GM18505 (cell line): ENCODE measurements at regions not wholly inside any gene's neighbourhood (a gene's known extent, or its start where the extent isn't known, plus 50 kb on each side); places are given as distances from the start of the nearest gene placed in this dataset.
A peak's percentile ranks its signal among the peaks of the same experiment; 100 is the strongest.

Experiments
- ATAC-seq: cut with Tn5 transposase; IDR thresholded peaks from one replicate; pipeline ENCODE4 v1.9.1; 2021; ENCODE audit not compliant: unreplicated experiment
- POLR2A ChIP-seq: IDR thresholded peaks from 4 replicates; pipeline ENCODE4 v1.6.1; 2011; ENCODE audit warnings: borderline replicate concordance; ENCODE audit not compliant: insufficient read depth, insufficient read length; ENCODE audit errors: extremely low read depth

- ATAC-seq, result no peak
- TF ChIP-seq POLR2A, result no peak
Measured at GRCh38 chr13:21826214-21827015, 155.5 kb downstream of the FGF9 start.

- no peak for TF ChIP-seq POLR2A
- ATAC-seq, result no peak
Measured at GRCh38 chr13:21831654-21832324, 160.9 kb downstream of the FGF9 start.

- no peak for TF ChIP-seq POLR2A
- ATAC-seq, result no peak
Measured at GRCh38 chr13:21833921-21834320, 163.0 kb downstream of the FGF9 start.

GRCh38 chr13:21834521-21834920, 163.6 kb downstream of the FGF9 start:
- TF ChIP-seq POLR2A, result no peak
- no peak for ATAC-seq

GRCh38 chr13:21837288-21837687, 166.4 kb downstream of the FGF9 start:
- no peak for ATAC-seq
- no peak for TF ChIP-seq POLR2A

GRCh38 chr13:21837841-21838551, 167.1 kb downstream of the FGF9 start:
- no peak for TF ChIP-seq POLR2A
- ATAC-seq, result no peak

GRCh38 chr13:21846605-21847004, 175.7 kb downstream of the FGF9 start:
- no peak for ATAC-seq
- no peak for TF ChIP-seq POLR2A

GRCh38 chr13:21849323-21849722, 178.4 kb downstream of the FGF9 start:
- TF ChIP-seq POLR2A, result no peak
- peak; percentile 91 for ATAC-seq

GRCh38 chr13:21850013-21851006, 179.4 kb downstream of the FGF9 start:
- no peak for TF ChIP-seq POLR2A
- ATAC-seq, result no peak

GRCh38 chr13:21852043-21852442, 181.2 kb downstream of the FGF9 start:
- TF ChIP-seq POLR2A, result no peak
- no peak for ATAC-seq

- no peak for ATAC-seq
- TF ChIP-seq POLR2A, result no peak
Measured at GRCh38 chr13:21853779-21854178, 182.9 kb downstream of the FGF9 start.

GRCh38 chr13:21868823-21869222, 197.9 kb downstream of the FGF9 start:
- TF ChIP-seq POLR2A, result no peak
- ATAC-seq, result no peak
